ENCODE measurements at regions not wholly inside any gene's neighbourhood (a gene's known extent, or its start where the extent isn't known, plus 50 kb on each side); places are given as distances from the start of the nearest gene placed in this dataset.

GRCh38 chr7:155972651-155973390 lies 160.6 kb upstream of the SHH start:
- no peak for TF ChIP-seq POLR2A (IDR thresholded peaks at IDR 0.05)
- no peak for TF ChIP-seq CTCF (IDR thresholded peaks at IDR 0.05)
- TF ChIP-seq EP300 (IDR thresholded peaks at IDR 0.05) = no peak

Data from ovary (tissue), 3 donors.